Gastrocnemius medialis (tissue), 4 donors: ENCODE measurements at regions not wholly inside any gene's neighbourhood (a gene's known extent, or its start where the extent isn't known, plus 50 kb on each side); places are given as distances from the start of the nearest gene placed in this dataset.

Source experiments
- POLR2A ChIP-seq, 2 donors: fragments of 450-650 bp; IDR thresholded peaks; one replicate each; pipeline ENCODE4 v1.6.1; 2017; ENCODE audit warnings: antibody characterized with exemption in 2 of 2, mild to moderate bottlenecking in 2 of 2, moderate library complexity in 2 of 2
- TF ChIP-seq, protein P1 (sequence below), 5 experiments: fragments of 450-650 bp in 3 of 5; fragments of 200-600 bp in 2 of 5; sonication (generic) in 2 of 5; IDR thresholded peaks in 4 of 5; conservative IDR thresholded peaks in 1 of 5; 1 replicate in 4 of 5; 2 replicates in 1 of 5; pipeline ENCODE4 v1.5.1; 2016 to 2019; ENCODE audit warnings: antibody characterized with exemption in 5 of 5, mild to moderate bottlenecking in 3 of 5, moderate library complexity in 3 of 5

DNA sequence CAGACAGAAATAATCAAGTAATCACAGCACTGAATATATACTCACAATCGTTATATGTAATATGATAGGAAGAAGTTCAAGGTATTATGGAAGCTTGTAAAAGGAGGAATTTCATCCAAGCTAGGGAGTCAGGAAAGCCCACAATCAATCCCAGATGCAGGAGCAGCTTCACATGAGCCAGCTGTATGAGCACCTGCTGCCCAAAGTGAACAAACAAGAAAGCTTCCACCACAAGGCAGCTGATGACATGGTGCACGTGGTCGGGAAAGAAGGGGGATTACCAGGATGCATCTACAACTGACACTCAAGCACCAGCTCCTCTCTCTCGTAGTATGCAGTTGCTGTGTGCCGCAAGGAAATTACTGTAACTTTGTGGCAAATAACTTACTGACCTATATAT is 225.2 kb downstream of the XPNPEP1 start:
- TF ChIP-seq POLR2A (IDR thresholded peaks at IDR 0.05) = no peak
- TF ChIP-seq, protein P1, sequence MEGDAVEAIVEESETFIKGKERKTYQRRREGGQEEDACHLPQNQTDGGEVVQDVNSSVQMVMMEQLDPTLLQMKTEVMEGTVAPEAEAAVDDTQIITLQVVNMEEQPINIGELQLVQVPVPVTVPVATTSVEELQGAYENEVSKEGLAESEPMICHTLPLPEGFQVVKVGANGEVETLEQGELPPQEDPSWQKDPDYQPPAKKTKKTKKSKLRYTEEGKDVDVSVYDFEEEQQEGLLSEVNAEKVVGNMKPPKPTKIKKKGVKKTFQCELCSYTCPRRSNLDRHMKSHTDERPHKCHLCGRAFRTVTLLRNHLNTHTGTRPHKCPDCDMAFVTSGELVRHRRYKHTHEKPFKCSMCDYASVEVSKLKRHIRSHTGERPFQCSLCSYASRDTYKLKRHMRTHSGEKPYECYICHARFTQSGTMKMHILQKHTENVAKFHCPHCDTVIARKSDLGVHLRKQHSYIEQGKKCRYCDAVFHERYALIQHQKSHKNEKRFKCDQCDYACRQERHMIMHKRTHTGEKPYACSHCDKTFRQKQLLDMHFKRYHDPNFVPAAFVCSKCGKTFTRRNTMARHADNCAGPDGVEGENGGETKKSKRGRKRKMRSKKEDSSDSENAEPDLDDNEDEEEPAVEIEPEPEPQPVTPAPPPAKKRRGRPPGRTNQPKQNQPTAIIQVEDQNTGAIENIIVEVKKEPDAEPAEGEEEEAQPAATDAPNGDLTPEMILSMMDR (IDR thresholded peaks at IDR 0.05 in 4 of 5, conservative IDR thresholded peaks at IDR 0.05 in 1 of 5) = no peak
